HCT116 (cell line): ENCODE measurements at regions not wholly inside any gene's neighbourhood (a gene's known extent, or its start where the extent isn't known, plus 50 kb on each side); places are given as distances from the start of the nearest gene placed in this dataset.

Experiments
- ATAC-seq: fragments of 200-7000 bp; cut with Tn5 transposase; 2 replicates; pipeline ENCODE4 v1.9.1; 2020; ENCODE audit warnings: mild to moderate bottlenecking, moderate library complexity
- BruUV-seq: library from RNA; stranded (reverse); fragments of 400-500 nt; replicated peaks from 2 replicates; lab custom pipeline; 2021; lab: Mats Ljungman, UMichigan
- CTCF ChIA-PET: fragments of 300-600 bp; sonication (Branson Sonifier 250); formaldehyde crosslinking; loops from one replicate; lab custom pipeline; 2021; ENCODE audit warnings: antibody characterized with exemption; lab: Charles Lee
- POLR2A ChIA-PET: fragments of 300-600, 350-600 bp; sonication (Branson Sonifier 250); formaldehyde crosslinking; loops from one replicate; lab custom pipeline; 2021; ENCODE audit warnings: antibody characterized with exemption; lab: Charles Lee
- RAD21 ChIA-PET, 2 experiments: fragments of 300-600 bp; sonication (Branson Sonifier 250); formaldehyde crosslinking; loops; one replicate each; lab custom pipeline; 2023; ENCODE audit warnings: low total read pairs in 2 of 2; ENCODE audit not compliant: uncharacterized antibody in 2 of 2, unreplicated experiment in 2 of 2, low non-redundant PET in 1 of 2; lab: Charles Lee
- DNase-seq: peaks from one replicate; pipeline ENCODE4 v3.0.0-alpha.2; 2010; ENCODE audit warnings: low read depth, low spot score
- H2AFZ ChIP-seq: fragments of 200-600 bp; shearing (Covaris generic), sonication (generic); 2 replicates; pipeline ENCODE4 v1.6.1; 2017; ENCODE audit warnings: low read depth, mixed run types, mixed read lengths, antibody characterized with exemption, low read length; ENCODE audit not compliant: poor library complexity, severe bottlenecking
- H3K27ac ChIP-seq: 2 replicates; pipeline ENCODE4 v1.5.1; 2012; ENCODE audit warnings: low read depth, low read length
- H3K27me3 ChIP-seq: fragments of 200-600 bp; sonication (generic); 2 replicates; pipeline ENCODE4 v1.6.1; 2016; ENCODE audit warnings: mixed run types, low read length, mixed read lengths; ENCODE audit not compliant: insufficient read depth
- H3K36me3 ChIP-seq, 2 experiments: fragments of 200-500 bp in 1 of 2; fragments of 200-600 bp in 1 of 2; sonication (Bioruptor generic) in 1 of 2; sonication (generic) in 1 of 2; 2 replicates each; pipeline versions ENCODE4 v1.5.1 to v1.6.1; 2014 to 2016; ENCODE audit warnings: low read length in 2 of 2, inconsistent platforms in 1 of 2, mixed read lengths in 1 of 2, mixed run types in 1 of 2; ENCODE audit not compliant: insufficient read depth in 2 of 2, control insufficient read depth in 1 of 2
- H3K4me1 ChIP-seq, 2 experiments: fragments of 200-600 bp in 1 of 2; sonication (generic) in 1 of 2; 2 replicates each; pipeline versions ENCODE4 v1.5.1 to v1.6.1; 2012 to 2017; ENCODE audit warnings: low read length in 2 of 2, inconsistent platforms in 1 of 2, mild to moderate bottlenecking in 1 of 2, mixed read lengths in 1 of 2, mixed run types in 1 of 2, moderate library complexity in 1 of 2; ENCODE audit not compliant: insufficient read depth in 2 of 2, control insufficient read depth in 1 of 2
- H3K4me2 ChIP-seq: fragments of 200-600 bp; sonication (generic); 2 replicates; pipeline ENCODE4 v1.6.1; 2017; ENCODE audit warnings: mixed run types, low read length, mixed read lengths
- H3K4me3 ChIP-seq, 2 experiments: fragments of 200-600 bp in 1 of 2; sonication (generic) in 1 of 2; replicated peaks in 1 of 2; 2 replicates each; pipeline ENCODE4 v1.5.1; 2011 to 2016; ENCODE audit warnings: low read length in 2 of 2, control low read depth in 1 of 2, low read depth in 1 of 2, mild to moderate bottlenecking in 1 of 2, mixed read lengths in 1 of 2, mixed run types in 1 of 2
- H3K79me2 ChIP-seq: fragments of 200-600 bp; sonication (generic); 2 replicates; pipeline ENCODE4 v1.6.1; 2017; ENCODE audit warnings: mild to moderate bottlenecking, mixed run types, low read length, moderate library complexity, mixed read lengths; ENCODE audit not compliant: insufficient read depth
- H3K9ac ChIP-seq: fragments of 200-600 bp; sonication (generic); 2 replicates; pipeline ENCODE4 v1.6.1; 2016; ENCODE audit warnings: low read length, mixed read lengths
- H3K9me2 ChIP-seq: fragments of 200-600 bp; sonication (generic), shearing (Covaris generic); 2 replicates; pipeline ENCODE4 v1.6.1; 2017; ENCODE audit warnings: mixed run types, mild to moderate bottlenecking, moderate library complexity; ENCODE audit not compliant: insufficient read depth
- H3K9me3 ChIP-seq, 2 experiments: fragments of 200-500 bp in 1 of 2; fragments of 200-600 bp in 1 of 2; sonication (Bioruptor generic) in 1 of 2; sonication (generic) in 1 of 2; 2 replicates each; pipeline ENCODE4 v1.6.1; 2014 to 2017; ENCODE audit warnings: low read length in 2 of 2, mixed read lengths in 2 of 2, inconsistent platforms in 1 of 2, low read depth in 1 of 2, mild to moderate bottlenecking in 1 of 2, mixed run types in 1 of 2, moderate library complexity in 1 of 2; ENCODE audit not compliant: control insufficient read depth in 1 of 2, insufficient read depth in 1 of 2
- H4K20me1 ChIP-seq: fragments of 200-600 bp; sonication (generic), shearing (Covaris generic); 2 replicates; pipeline ENCODE4 v1.6.1; 2017; ENCODE audit warnings: mixed run types, mild to moderate bottlenecking, moderate library complexity; ENCODE audit not compliant: insufficient read depth
- ATF3 ChIP-seq: IDR thresholded peaks from 2 replicates; pipeline ENCODE4 v1.6.1; 2012
- CBX3 ChIP-seq: IDR thresholded peaks from 2 replicates; pipeline ENCODE4 v1.6.1; 2012; ENCODE audit warnings: low read depth
- CEBPB ChIP-seq: IDR thresholded peaks from 2 replicates; pipeline ENCODE4 v1.6.1; 2012; ENCODE audit warnings: low read depth
- ELF1 ChIP-seq: IDR thresholded peaks from 2 replicates; pipeline ENCODE4 v1.6.1; 2012; ENCODE audit warnings: low read depth, borderline replicate concordance
- EZH2 ChIP-seq: fragments of 200-600 bp; sonication (generic); IDR thresholded peaks from 2 replicates; pipeline ENCODE4 v1.6.1; 2017; ENCODE audit warnings: antibody characterized with exemption, mixed run types
- EZH2phosphoT487 ChIP-seq: fragments of 200-600 bp; IDR thresholded peaks from 2 replicates; pipeline ENCODE4 v1.6.1; 2018; ENCODE audit warnings: antibody characterized with exemption, borderline replicate concordance
- FOSL1 ChIP-seq: IDR thresholded peaks from 2 replicates; pipeline ENCODE4 v1.6.1; 2012; ENCODE audit warnings: low read depth
- MAX ChIP-seq: IDR thresholded peaks from 2 replicates; pipeline ENCODE4 v1.6.1; 2012
- POLR2AphosphoS5 ChIP-seq: IDR thresholded peaks from 2 replicates; pipeline ENCODE4 v1.6.1; 2011; ENCODE audit warnings: mild to moderate bottlenecking, low read depth, low read length, moderate library complexity
- RAD21 ChIP-seq: IDR thresholded peaks from 2 replicates; pipeline ENCODE4 v1.6.1; 2012; ENCODE audit warnings: low read depth, mild to moderate bottlenecking
- REST ChIP-seq: IDR thresholded peaks from 2 replicates; pipeline ENCODE4 v1.6.1; 2012; ENCODE audit warnings: low read depth
- SRF ChIP-seq: IDR thresholded peaks from 2 replicates; pipeline ENCODE4 v1.6.1; 2012; ENCODE audit warnings: low read depth
- TCF7L2 ChIP-seq: IDR thresholded peaks from 2 replicates; pipeline ENCODE4 v1.7.0; 2011; ENCODE audit warnings: borderline replicate concordance, inconsistent platforms; ENCODE audit not compliant: insufficient read depth, insufficient read length; ENCODE audit errors: extremely low read depth
- YY1 ChIP-seq: IDR thresholded peaks from 2 replicates; pipeline ENCODE4 v1.6.1; 2011; ENCODE audit warnings: low read length, low read depth, moderate library complexity, mild to moderate bottlenecking; ENCODE audit not compliant: insufficient replicate concordance; ENCODE audit errors: extremely low read depth
- ZBTB33 ChIP-seq: IDR thresholded peaks from 2 replicates; pipeline ENCODE4 v1.6.1; 2011; ENCODE audit warnings: mild to moderate bottlenecking, low read length, moderate library complexity; ENCODE audit not compliant: insufficient replicate concordance; ENCODE audit errors: extremely low read depth
- ZNF274 ChIP-seq: fragments of 200-500 bp; sonication (Bioruptor generic); IDR thresholded peaks from 2 replicates; pipeline ENCODE4 v1.6.1; 2014; ENCODE audit warnings: mild to moderate bottlenecking, low read depth, low read length, inconsistent platforms
- intact Hi-C: fragments of 100-400 bp; cut with micrococcal nuclease; formaldehyde crosslinking; loops from 2 replicates; pipeline ENCODE4 v1.10.0; 2022
- TF ChIP-seq, protein P1 (sequence below), 3 experiments: fragments of 200-600 bp in 1 of 3; sonication (generic) in 1 of 3; IDR thresholded peaks in 2 of 3; conservative IDR thresholded peaks in 1 of 3; 2 replicates each; pipeline ENCODE4 v1.5.1; 2012 to 2017; ENCODE audit warnings: low read depth in 2 of 3, low read length in 2 of 3, antibody characterized with exemption in 1 of 3, borderline replicate concordance in 1 of 3, control low read depth in 1 of 3, mild to moderate bottlenecking in 1 of 3, mixed read lengths in 1 of 3, mixed run types in 1 of 3, moderate library complexity in 1 of 3; ENCODE audit not compliant: insufficient read depth in 1 of 3

- no peak overlapping the region for H2AFZ ChIP-seq
- BruUV-seq: no TSS peak
- POLR2A ChIA-PET: no interaction called here
- TF ChIP-seq RAD21 (no peak), CBX3 (no peak), SRF (no peak), ZNF274 (no peak), CEBPB (no peak), TCF7L2 (no peak), EZH2phosphoT487 (no peak), FOSL1 (no peak), ATF3 (no peak), ELF1 (no peak), ZBTB33 (no peak), POLR2AphosphoS5 (no peak), MAX (no peak), REST (no peak), EZH2 (no peak), YY1 (no peak)
- TF ChIP-seq, protein P1, sequence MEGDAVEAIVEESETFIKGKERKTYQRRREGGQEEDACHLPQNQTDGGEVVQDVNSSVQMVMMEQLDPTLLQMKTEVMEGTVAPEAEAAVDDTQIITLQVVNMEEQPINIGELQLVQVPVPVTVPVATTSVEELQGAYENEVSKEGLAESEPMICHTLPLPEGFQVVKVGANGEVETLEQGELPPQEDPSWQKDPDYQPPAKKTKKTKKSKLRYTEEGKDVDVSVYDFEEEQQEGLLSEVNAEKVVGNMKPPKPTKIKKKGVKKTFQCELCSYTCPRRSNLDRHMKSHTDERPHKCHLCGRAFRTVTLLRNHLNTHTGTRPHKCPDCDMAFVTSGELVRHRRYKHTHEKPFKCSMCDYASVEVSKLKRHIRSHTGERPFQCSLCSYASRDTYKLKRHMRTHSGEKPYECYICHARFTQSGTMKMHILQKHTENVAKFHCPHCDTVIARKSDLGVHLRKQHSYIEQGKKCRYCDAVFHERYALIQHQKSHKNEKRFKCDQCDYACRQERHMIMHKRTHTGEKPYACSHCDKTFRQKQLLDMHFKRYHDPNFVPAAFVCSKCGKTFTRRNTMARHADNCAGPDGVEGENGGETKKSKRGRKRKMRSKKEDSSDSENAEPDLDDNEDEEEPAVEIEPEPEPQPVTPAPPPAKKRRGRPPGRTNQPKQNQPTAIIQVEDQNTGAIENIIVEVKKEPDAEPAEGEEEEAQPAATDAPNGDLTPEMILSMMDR (IDR thresholded peaks at IDR 0.05 in 2 of 3, conservative IDR thresholded peaks at IDR 0.05 in 1 of 3; ENCODE audit: borderline replicate concordance in 1 of 3, insufficient read depth in 1 of 3, low read depth in 2 of 3, low read length in 2 of 3): no peak
- TF ChIP-seq, all 23 proteins: peak for 0
- Histone ChIP-seq H3K9me2 (no peaks in the 10 kb centered on the region), H3K4me1 (no peaks in the 10 kb centered on the region), H3K27ac (no peak overlapping the region), H3K36me3 (no peaks in the 10 kb centered on the region), H3K27me3 (peaks cover 94% of the 10 kb centered on the region), H4K20me1 (no peaks in the 10 kb centered on the region), H3K9ac (no peak overlapping the region), H3K4me3 (no peak overlapping the region), H3K9me3 (no peaks in the 10 kb centered on the region), H3K4me2 (no peak overlapping the region), H3K79me2 (no peaks in the 10 kb centered on the region)
- CTCF ChIA-PET: no interaction called here
- intact Hi-C loops: no loop called here
- DNase-seq (no peak), ATAC-seq (no peak)
- RAD21 ChIA-PET: no interaction called here
Observed at GRCh38 chr10:123608047-123608446, 58.1 kb upstream of the GPR26 start.
